Esophagus muscularis mucosa (tissue), 4 donors: ENCODE measurements at regions not wholly inside any gene's neighbourhood (a gene's known extent, or its start where the extent isn't known, plus 50 kb on each side); places are given as distances from the start of the nearest gene placed in this dataset.

Source experiments
- EP300 ChIP-seq: sonication (generic); formaldehyde crosslinking; IDR thresholded peaks from one replicate; pipeline ENCODE4 v1.6.1; 2017; ENCODE audit warnings: antibody characterized with exemption
- POLR2A ChIP-seq: fragments of 450-650 bp; IDR thresholded peaks from one replicate; pipeline ENCODE4 v1.6.1; 2017; ENCODE audit warnings: antibody characterized with exemption, moderate library complexity, mild to moderate bottlenecking, low read depth
- POLR2AphosphoS5 ChIP-seq, 2 donors: sonication (generic); formaldehyde crosslinking; IDR thresholded peaks; one replicate each; pipeline ENCODE4 v1.6.1; 2017; ENCODE audit warnings: antibody characterized with exemption in 2 of 2
- TF ChIP-seq, protein P1 (sequence below), 3 experiments: fragments of 200-600 bp in 2 of 3; fragments of 450-650 bp in 1 of 3; sonication (generic) in 2 of 3; IDR thresholded peaks; one replicate each; pipeline ENCODE4 v1.5.1; 2017 to 2019; ENCODE audit warnings: antibody characterized with exemption in 3 of 3, mild to moderate bottlenecking in 2 of 3, moderate library complexity in 1 of 3

DNA sequence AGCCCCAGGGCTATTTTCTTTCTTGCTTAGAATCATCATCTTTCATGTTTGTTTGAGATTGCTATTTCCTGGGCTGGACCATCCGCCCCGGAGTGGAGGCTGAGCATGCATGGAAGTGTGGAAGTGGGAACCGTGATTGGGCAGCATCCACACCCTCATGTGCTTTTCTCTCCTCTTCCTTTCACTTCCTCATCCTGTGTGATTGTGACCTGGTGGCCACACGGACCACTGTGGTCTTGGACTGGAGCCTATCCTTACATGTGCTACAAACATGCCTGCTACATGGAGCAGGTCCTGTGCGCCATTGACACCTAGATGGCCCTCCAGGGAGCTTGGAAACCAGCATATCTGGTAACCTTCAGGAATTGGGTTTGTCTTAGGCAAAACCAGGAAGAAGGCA, 175.9 kb upstream of the LCORL start:
- TF ChIP-seq, protein P1, sequence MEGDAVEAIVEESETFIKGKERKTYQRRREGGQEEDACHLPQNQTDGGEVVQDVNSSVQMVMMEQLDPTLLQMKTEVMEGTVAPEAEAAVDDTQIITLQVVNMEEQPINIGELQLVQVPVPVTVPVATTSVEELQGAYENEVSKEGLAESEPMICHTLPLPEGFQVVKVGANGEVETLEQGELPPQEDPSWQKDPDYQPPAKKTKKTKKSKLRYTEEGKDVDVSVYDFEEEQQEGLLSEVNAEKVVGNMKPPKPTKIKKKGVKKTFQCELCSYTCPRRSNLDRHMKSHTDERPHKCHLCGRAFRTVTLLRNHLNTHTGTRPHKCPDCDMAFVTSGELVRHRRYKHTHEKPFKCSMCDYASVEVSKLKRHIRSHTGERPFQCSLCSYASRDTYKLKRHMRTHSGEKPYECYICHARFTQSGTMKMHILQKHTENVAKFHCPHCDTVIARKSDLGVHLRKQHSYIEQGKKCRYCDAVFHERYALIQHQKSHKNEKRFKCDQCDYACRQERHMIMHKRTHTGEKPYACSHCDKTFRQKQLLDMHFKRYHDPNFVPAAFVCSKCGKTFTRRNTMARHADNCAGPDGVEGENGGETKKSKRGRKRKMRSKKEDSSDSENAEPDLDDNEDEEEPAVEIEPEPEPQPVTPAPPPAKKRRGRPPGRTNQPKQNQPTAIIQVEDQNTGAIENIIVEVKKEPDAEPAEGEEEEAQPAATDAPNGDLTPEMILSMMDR (IDR thresholded peaks at IDR 0.05): no peak
- TF ChIP-seq EP300: no peak
- TF ChIP-seq POLR2AphosphoS5 (IDR thresholded peaks at IDR 0.05): no peak
- TF ChIP-seq POLR2A: no peak
